Activated naive CD8-positive, alpha-beta T cell treated with anti-CD3 and anti-CD28 coated beads, Interleukin-2, amount 50 U/mL, for 24 hours (primary cell): ENCODE measurements at regions not wholly inside any gene's neighbourhood (a gene's known extent, or its start where the extent isn't known, plus 50 kb on each side); places are given as distances from the start of the nearest gene placed in this dataset.

Experiments used
- ATAC-seq: fragments of 150-1000 bp; cut with Tn5 transposase; one replicate; pipeline ENCODE4 v1.10.0; 2021
- DNase-seq: peaks from one replicate; pipeline ENCODE4 v3.0.0; 2021
- H3K27ac Mint-ChIP-seq: one replicate; pipeline ENCODE4 v1.8.0; 2021; ENCODE audit warnings: mild to moderate bottlenecking, mixed read lengths
- H3K27me3 Mint-ChIP-seq: one replicate; pipeline ENCODE4 v1.8.0; 2021; ENCODE audit warnings: mixed read lengths
- H3K36me3 Mint-ChIP-seq: one replicate; pipeline ENCODE4 v1.8.0; 2021; ENCODE audit warnings: low read depth, mixed read lengths
- H3K4me1 Mint-ChIP-seq: one replicate; pipeline ENCODE4 v1.8.0; 2021; ENCODE audit warnings: mixed read lengths
- H3K4me3 Mint-ChIP-seq: one replicate; pipeline ENCODE4 v1.8.0; 2021; ENCODE audit warnings: mild to moderate bottlenecking, moderate library complexity, mixed read lengths
- H3K9me3 Mint-ChIP-seq: one replicate; pipeline ENCODE4 v1.8.0; 2021; ENCODE audit warnings: mixed read lengths

DNA sequence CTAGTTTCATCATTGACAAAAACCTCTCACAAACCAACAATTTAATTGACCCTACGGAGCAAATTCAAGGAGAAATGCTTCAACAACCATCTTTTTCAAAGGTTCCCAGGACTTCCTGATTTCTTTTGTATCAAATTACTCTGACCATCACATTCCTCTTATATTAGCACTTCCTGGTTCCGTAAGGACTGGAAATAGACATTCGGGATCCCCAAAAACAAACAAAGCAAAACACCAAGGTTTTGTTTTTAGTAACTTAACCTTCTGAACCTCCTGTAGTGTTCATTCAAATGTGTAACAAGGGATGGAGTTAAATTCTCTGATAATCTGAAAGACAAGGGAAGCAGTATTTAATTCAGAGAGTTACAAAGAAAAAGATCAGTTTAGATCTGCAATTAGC, 387.6 kb upstream of the NRP1 start:
- no peak for DNase-seq

GRCh38 chr10:33721509-33721908, 387.0 kb upstream of the NRP1 start:
- ATAC-seq = no peak
- Mint-ChIP-seq H3K27ac (no peak overlapping the region), H3K4me3 (no peak overlapping the region), H3K27me3 (no peaks in the 10 kb centered on the region), H3K36me3 (no peaks in the 10 kb centered on the region), H3K9me3 (no peaks in the 10 kb centered on the region), H3K4me1 (no peaks in the 10 kb centered on the region)
- no peak for DNase-seq

More for the DNA sequence above, 387.6 kb upstream of the NRP1 start:
- H3K36me3 Mint-ChIP-seq = no peaks in the 10 kb centered on the region
- H3K27me3 Mint-ChIP-seq = no peaks in the 10 kb centered on the region
- no peak overlapping the region for H3K27ac Mint-ChIP-seq
- no peaks in the 10 kb centered on the region for H3K4me1 Mint-ChIP-seq
- H3K4me3 Mint-ChIP-seq = no peak overlapping the region
- H3K9me3 Mint-ChIP-seq = no peaks in the 10 kb centered on the region
- no peak for ATAC-seq

GRCh38 chr10:33720161-33720560, 385.7 kb upstream of the NRP1 start:
- DNase-seq (no peak), ATAC-seq (no peak)
- Mint-ChIP-seq H3K27me3 (peaks cover 1% of the 10 kb centered on the region), H3K36me3 (no peaks in the 10 kb centered on the region), H3K27ac (no peak overlapping the region), H3K4me1 (no peaks in the 10 kb centered on the region), H3K4me3 (no peak overlapping the region), H3K9me3 (no peaks in the 10 kb centered on the region)

DNA sequence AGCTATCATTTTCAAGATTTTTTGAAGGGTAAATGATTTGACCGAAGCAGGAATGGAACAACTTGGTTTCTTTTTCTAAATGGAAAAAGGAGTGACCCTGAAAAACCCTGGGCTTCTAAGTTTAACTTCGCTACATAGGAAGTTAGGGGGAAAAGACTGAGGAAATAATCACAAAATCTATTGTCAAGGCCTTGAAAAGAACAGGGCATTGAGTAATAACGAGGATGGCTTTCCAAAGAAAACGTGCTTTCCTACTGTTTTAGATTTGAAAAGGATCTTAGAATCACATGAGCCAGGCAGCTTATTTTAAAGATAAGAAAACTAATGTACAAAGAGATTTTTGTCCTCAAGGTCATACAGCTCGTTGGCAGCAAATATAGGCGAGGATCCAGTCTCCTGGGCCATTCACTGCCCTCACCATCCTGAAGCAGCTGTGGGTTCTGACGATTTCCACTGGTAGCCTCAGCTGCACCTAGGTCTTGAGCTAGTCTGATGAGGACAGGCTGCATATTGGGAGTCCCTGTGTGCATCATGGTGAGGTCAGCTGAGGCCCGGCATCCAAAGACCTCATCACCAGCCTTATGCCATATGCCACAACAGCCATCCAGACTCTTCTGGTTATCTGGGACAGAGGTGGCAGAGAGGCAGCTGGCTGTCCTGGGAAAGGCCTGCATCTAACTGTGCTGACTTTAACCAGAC, 384.7 kb upstream of the NRP1 start:
- H3K4me3 Mint-ChIP-seq = no peak overlapping the region
- no peaks in the 10 kb centered on the region for H3K36me3 Mint-ChIP-seq
- H3K27me3 Mint-ChIP-seq = peaks cover 1% of the 10 kb centered on the region
- no peaks in the 10 kb centered on the region for H3K9me3 Mint-ChIP-seq
- DNase-seq = no peak
- no peak overlapping the region for H3K27ac Mint-ChIP-seq
- ATAC-seq = no peak
- H3K4me1 Mint-ChIP-seq = no peaks in the 10 kb centered on the region

GRCh38 chr10:33716501-33717267, 382.2 kb upstream of the NRP1 start:
- Mint-ChIP-seq H3K9me3 (no peaks in the 10 kb centered on the region), H3K36me3 (no peaks in the 10 kb centered on the region), H3K27me3 (peaks cover 5% of the 10 kb centered on the region), H3K4me1 (no peaks in the 10 kb centered on the region), H3K27ac (no peak overlapping the region), H3K4me3 (no peak overlapping the region)
- ATAC-seq (no peak), DNase-seq (no peak)

DNA sequence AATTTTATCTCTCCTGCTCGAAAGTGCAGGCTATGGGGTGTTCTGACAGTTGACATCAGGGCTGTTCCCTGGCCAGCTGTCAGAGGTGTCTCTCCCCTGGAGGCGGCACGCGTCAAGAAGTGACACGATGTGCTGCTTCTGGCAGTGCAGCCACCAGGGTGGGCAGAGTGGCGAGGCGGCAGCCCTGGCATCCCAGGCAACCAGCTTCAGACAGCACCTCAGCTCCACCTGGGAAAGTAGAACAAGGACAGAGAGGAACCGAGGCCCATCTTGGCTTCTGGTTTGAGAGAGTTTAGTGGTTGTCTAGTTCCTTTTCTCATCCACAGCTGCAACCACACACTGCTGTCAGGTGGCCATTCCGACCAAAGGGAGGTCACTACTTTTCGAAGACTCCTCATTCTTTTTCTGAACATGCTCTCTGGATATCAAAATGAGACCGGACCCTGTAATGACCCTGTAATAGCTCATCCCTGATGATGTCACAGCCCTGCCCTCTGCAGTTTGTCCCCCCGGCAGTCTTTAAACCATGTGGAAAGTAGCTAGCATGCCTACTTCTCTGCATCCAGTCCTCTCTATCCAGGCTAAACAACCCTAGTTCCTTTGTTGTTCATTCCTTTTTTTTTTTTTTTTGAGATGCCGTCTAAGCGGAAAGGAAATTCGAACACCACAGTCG, 381.0 kb upstream of the NRP1 start:
- H3K9me3 Mint-ChIP-seq = no peaks in the 10 kb centered on the region
- DNase-seq (no peak), ATAC-seq (no peak)
- H3K27me3 Mint-ChIP-seq = peaks cover 6% of the 10 kb centered on the region
- no peaks in the 10 kb centered on the region for H3K36me3 Mint-ChIP-seq
- H3K4me1 Mint-ChIP-seq = no peaks in the 10 kb centered on the region
- no peak overlapping the region for H3K4me3 Mint-ChIP-seq
- H3K27ac Mint-ChIP-seq = no peak overlapping the region

DNA sequence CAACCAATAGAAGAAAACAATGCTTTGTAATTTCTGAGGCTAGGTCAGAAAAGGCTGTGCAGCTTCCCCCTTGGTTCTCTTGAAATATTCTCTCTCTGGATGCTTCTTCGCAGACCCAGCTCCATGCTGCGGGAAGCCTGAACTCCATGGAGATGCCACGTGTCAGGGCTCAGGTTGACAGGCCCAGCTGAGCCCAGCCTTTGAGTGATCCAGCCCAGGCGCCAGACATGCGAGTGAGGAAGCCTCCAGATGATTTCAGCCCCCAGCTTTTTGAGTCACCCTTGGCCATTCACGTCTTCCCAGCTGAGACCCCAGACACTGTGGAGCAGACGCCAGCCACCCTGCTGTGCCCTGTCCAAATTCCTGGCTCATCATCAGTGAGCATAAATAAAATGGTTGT, 378.4 kb upstream of the NRP1 start:
- ATAC-seq (no peak), DNase-seq (no peak)
- Mint-ChIP-seq H3K4me1 (no peaks in the 10 kb centered on the region), H3K36me3 (no peaks in the 10 kb centered on the region), H3K27me3 (peaks cover 6% of the 10 kb centered on the region), H3K9me3 (no peaks in the 10 kb centered on the region), H3K4me3 (no peak overlapping the region), H3K27ac (no peak overlapping the region)

DNA sequence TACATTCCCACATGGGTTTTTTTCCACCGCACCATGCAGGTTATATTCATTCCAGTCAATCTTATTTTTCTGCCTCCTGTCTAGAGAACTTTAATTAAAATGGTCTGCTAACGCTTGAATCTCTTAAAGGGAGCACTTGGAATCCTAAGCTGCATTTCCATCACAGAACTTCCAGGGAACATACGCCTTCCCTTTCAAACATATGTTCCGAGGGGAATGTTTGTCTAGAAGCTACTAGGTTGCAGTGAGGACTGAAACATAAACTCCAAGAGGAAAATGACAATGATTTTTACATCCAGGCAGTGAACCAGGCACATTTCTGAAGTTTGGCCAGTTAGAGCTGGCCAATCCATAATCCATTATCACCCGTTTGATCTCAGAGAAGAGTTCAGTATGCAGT, 375.5 kb upstream of the NRP1 start:
- peaks cover 9% of the 10 kb centered on the region for H3K27me3 Mint-ChIP-seq
- H3K4me3 Mint-ChIP-seq = no peak overlapping the region
- no peak overlapping the region for H3K27ac Mint-ChIP-seq
- no peaks in the 10 kb centered on the region for H3K4me1 Mint-ChIP-seq
- DNase-seq (no peak), ATAC-seq (no peak)
- H3K36me3 Mint-ChIP-seq = no peaks in the 10 kb centered on the region
- H3K9me3 Mint-ChIP-seq = no peaks in the 10 kb centered on the region

- no peak for ATAC-seq
- Mint-ChIP-seq H3K36me3 (no peaks in the 10 kb centered on the region), H3K9me3 (no peaks in the 10 kb centered on the region), H3K4me3 (no peak overlapping the region), H3K27ac (no peak overlapping the region), H3K4me1 (no peaks in the 10 kb centered on the region), H3K27me3 (peaks cover 9% of the 10 kb centered on the region)
- no peak for DNase-seq
These were observed 374.7 kb upstream of the NRP1 start for GRCh38 chr10:33709008-33709753.

GRCh38 chr10:33708561-33708960, 374.1 kb upstream of the NRP1 start:
- DNase-seq (no peak), ATAC-seq (no peak)
- Mint-ChIP-seq H3K27me3 (peaks cover 9% of the 10 kb centered on the region), H3K9me3 (no peaks in the 10 kb centered on the region), H3K36me3 (no peaks in the 10 kb centered on the region), H3K4me3 (no peak overlapping the region), H3K27ac (no peak overlapping the region), H3K4me1 (no peaks in the 10 kb centered on the region)

- H3K4me3 Mint-ChIP-seq = no peak overlapping the region
- ATAC-seq (no peak), DNase-seq (no peak)
- H3K36me3 Mint-ChIP-seq = no peaks in the 10 kb centered on the region
- H3K27me3 Mint-ChIP-seq = peaks cover 6% of the 10 kb centered on the region
- H3K4me1 Mint-ChIP-seq = no peaks in the 10 kb centered on the region
- H3K27ac Mint-ChIP-seq = no peak overlapping the region
- no peaks in the 10 kb centered on the region for H3K9me3 Mint-ChIP-seq
These were observed 372.3 kb upstream of the NRP1 start for GRCh38 chr10:33706746-33707145.

DNA sequence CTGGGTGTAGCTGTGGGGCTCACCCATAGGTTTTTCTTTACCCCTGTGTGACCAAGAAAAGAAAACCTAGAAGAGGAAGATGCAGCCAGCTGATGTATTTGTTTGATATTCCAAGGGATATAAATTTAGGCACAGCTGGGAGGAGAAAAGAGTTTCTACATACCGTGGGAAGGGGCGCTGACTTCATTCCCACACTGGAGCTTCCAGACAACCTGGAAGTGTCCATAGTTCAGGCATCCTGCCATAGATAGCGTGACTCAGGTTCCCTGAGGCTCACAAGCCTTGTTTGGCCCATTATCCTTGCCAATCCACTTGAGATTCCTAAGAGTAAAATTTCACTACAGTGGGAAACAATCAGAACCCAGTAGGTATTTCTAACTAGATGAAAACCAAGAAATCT, 371.7 kb upstream of the NRP1 start:
- H3K4me3 Mint-ChIP-seq = no peak overlapping the region
- no peaks in the 10 kb centered on the region for H3K9me3 Mint-ChIP-seq
- H3K4me1 Mint-ChIP-seq = no peaks in the 10 kb centered on the region
- H3K27ac Mint-ChIP-seq = no peak overlapping the region
- no peak for DNase-seq
- no peaks in the 10 kb centered on the region for H3K36me3 Mint-ChIP-seq
- peaks cover 8% of the 10 kb centered on the region for H3K27me3 Mint-ChIP-seq
- no peak for ATAC-seq

DNA sequence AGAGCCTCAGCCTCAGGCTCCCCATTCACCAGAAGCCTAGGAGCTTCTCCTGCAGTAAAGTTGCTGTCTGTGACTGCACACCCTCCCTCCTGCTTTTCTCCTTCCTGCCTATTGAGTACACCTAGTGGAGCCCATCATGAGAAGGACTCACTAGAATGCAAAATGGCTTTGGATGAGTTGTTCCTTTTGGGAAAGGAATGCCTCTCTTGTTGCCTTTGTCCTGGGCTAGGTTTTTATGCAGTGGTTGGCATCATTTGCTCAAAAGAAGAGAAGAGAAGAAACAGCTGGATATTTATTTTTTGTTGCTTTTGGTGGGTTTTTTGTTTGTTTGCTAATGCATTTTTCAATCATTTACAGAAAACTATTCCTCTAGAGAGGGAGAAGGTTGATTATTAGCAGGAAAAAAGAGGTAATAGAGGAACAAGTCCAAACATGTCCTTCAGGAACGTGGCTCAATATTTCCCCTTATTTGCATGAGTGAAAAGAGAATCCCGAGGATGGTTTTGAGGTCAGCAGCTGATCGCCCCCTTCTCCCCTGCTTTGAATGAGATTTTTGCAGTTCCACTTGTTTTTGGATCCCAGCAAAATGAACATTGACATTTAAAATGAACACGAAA, 369.9 kb upstream of the NRP1 start:
- Mint-ChIP-seq H3K9me3 (no peaks in the 10 kb centered on the region), H3K27me3 (peaks cover 10% of the 10 kb centered on the region), H3K4me1 (no peaks in the 10 kb centered on the region), H3K36me3 (no peaks in the 10 kb centered on the region), H3K4me3 (no peak overlapping the region), H3K27ac (no peak overlapping the region)
- DNase-seq (no peak), ATAC-seq (no peak)

DNA sequence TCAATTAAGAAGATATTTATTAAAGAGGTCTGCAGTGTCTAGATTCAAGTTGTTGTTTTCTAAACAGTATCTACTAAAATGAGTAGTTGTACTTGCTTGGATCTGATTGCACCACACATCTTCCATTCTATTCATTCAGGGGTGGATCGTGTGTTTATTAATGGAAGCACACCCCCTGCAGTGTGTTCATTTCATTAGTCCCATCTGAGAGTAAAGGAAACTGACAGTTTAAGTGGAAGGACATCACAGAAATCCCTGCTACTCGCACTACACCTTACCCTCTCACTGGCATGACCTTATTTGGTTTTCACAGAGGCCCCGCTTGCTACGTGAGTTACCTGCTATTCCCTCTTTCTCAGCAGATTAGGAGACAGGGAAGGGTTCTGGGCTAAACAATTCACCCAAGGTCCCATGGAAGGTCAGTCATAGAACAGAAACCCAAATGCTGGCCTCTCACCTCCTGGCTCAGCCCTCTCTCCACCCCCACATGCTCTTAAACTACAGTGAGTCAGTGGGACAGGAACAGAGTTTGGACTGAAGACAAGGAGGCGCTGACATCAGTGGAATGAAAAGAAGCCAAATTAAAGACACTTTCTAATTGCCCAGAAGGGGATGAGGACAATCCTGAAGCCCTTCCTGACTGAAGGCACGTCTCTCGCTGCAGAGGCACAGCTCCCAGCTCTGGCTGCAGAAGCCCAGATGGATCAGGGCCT, 369.2 kb upstream of the NRP1 start:
- H3K4me1 Mint-ChIP-seq = no peaks in the 10 kb centered on the region
- H3K27ac Mint-ChIP-seq = no peak overlapping the region
- no peak overlapping the region for H3K4me3 Mint-ChIP-seq
- ATAC-seq (no peak), DNase-seq (no peak)
- no peaks in the 10 kb centered on the region for H3K9me3 Mint-ChIP-seq
- no peaks in the 10 kb centered on the region for H3K36me3 Mint-ChIP-seq
- H3K27me3 Mint-ChIP-seq = peaks cover 10% of the 10 kb centered on the region
